GM23248 (cell line): ENCODE measurements at regions not wholly inside any gene's neighbourhood (a gene's known extent, or its start where the extent isn't known, plus 50 kb on each side); places are given as distances from the start of the nearest gene placed in this dataset.
"Not testable (repeated sequence)": the region's sequence is repeated elsewhere in the genome, so short reads cannot be mapped to it uniquely, and the experiment has no call there.

Source experiments
- DNase-seq: peaks from one replicate; pipeline ENCODE4 v3.0.0-alpha.2; 2015
- H2AFZ ChIP-seq: fragments of 200-600 bp; sonication (generic); 2 replicates; pipeline ENCODE4 v1.6.1; 2016; ENCODE audit warnings: antibody characterized with exemption
- H3F3A ChIP-seq: fragments of 200-600 bp; sonication (generic); 2 replicates; pipeline ENCODE4 v1.6.1; 2016; ENCODE audit warnings: mild to moderate bottlenecking, antibody characterized with exemption, mixed run types; ENCODE audit not compliant: insufficient read depth
- H3K27ac ChIP-seq: fragments of 200-600 bp; sonication (generic); 2 replicates; pipeline ENCODE4 v1.5.1; 2016; ENCODE audit warnings: mild to moderate bottlenecking
- H3K27me3 ChIP-seq: fragments of 200-600 bp; sonication (generic); replicated peaks from 2 replicates; pipeline ENCODE4 v1.6.1; 2016; ENCODE audit warnings: mild to moderate bottlenecking; ENCODE audit not compliant: insufficient read depth
- H3K36me3 ChIP-seq: fragments of 200-600 bp; sonication (generic); 2 replicates; pipeline ENCODE4 v1.6.1; 2016; ENCODE audit warnings: low read depth, mild to moderate bottlenecking
- H3K4me1 ChIP-seq: fragments of 200-600 bp; sonication (generic); 2 replicates; pipeline ENCODE4 v1.6.1; 2016; ENCODE audit warnings: mild to moderate bottlenecking; ENCODE audit not compliant: insufficient read depth
- H3K4me2 ChIP-seq: fragments of 200-600 bp; sonication (generic); one replicate; pipeline ENCODE4 v1.6.1; 2016; ENCODE audit warnings: mild to moderate bottlenecking; ENCODE audit not compliant: unreplicated experiment
- H3K4me3 ChIP-seq: fragments of 200-600 bp; sonication (generic); 2 replicates; pipeline ENCODE4 v1.5.1; 2016; ENCODE audit warnings: mild to moderate bottlenecking
- H3K79me2 ChIP-seq: fragments of 200-600 bp; sonication (generic); 2 replicates; pipeline ENCODE4 v1.6.1; 2016; ENCODE audit warnings: mild to moderate bottlenecking; ENCODE audit not compliant: insufficient read depth
- H3K9ac ChIP-seq: fragments of 200-600 bp; sonication (generic); 2 replicates; pipeline ENCODE4 v1.6.1; 2016; ENCODE audit warnings: mild to moderate bottlenecking
- H3K9me2 ChIP-seq: fragments of 200-600 bp; sonication (generic); 2 replicates; pipeline ENCODE4 v1.6.1; 2016; ENCODE audit warnings: mixed run types, mild to moderate bottlenecking, moderate library complexity; ENCODE audit not compliant: insufficient read depth
- H3K9me3 ChIP-seq: fragments of 200-600 bp; sonication (generic); one replicate; pipeline ENCODE4 v1.6.1; 2017; ENCODE audit warnings: low read depth
- H4K20me1 ChIP-seq: fragments of 200-600 bp; sonication (generic); 2 replicates; pipeline ENCODE4 v1.6.0; 2016; ENCODE audit not compliant: insufficient read depth
- WGBS, 2 experiments: methylation state at CpG; one replicate each; pipeline ENCODE4 v1.1.6; 2015 to 2017; ENCODE audit warnings: low lambda C conversion rate in 2 of 2, low coverage in 1 of 2; ENCODE audit errors: missing lambda C conversion rate in 2 of 2; 5-methylcytosine and 5-hydroxymethylcytosine counted together
- in situ Hi-C: fragments of 300-500 bp; cut with MboI; formaldehyde crosslinking; loops from 2 replicates; pipeline ENCODE4 v1.15.0; 2020

DNA sequence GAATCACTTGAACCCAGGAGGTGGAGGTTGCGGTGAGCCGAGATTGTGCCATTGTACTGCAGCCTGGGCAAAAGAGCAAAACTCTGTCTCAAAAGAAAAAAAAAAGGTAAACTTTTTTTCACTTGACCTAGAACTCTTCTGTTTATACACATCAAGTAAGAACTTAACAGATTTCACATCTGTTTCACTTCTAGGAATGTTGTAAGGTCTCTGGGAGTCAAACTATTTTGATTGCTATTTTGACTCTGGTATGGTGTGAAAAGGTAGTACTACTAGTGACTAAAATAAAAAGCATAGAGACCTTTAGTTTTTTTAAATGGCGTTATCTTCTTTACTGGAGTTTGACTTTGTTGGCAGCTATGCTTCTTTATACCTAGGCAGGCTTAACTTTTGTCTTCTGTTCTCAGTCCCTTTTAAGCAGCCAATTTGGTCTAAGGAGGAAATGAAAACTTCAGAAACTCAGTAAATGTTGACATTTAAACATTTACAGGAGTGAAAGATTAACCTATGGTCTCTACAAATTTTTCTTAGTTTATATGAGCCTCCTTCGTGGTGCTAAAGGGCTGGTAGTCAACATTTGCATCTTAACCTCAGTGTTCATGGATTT is 84.7 kb downstream of the METTL2B start:
- in situ Hi-C loops, H3F3A ChIP-seq, DNase-seq, H3K9me3 ChIP-seq, H3K4me3 ChIP-seq, H3K9ac ChIP-seq, H3K9me2 ChIP-seq, H3K36me3 ChIP-seq, H3K4me1 ChIP-seq, H2AFZ ChIP-seq, H3K27ac ChIP-seq, H3K4me2 ChIP-seq, H3K27me3 ChIP-seq: not testable (repeated sequence)
- H3K79me2 ChIP-seq, result peaks cover 100% of the 10 kb centered on the region
- WGBS, 2 experiments, result 96 to 97% methylated on average over 3 of the region's 4 CpGs
- peaks cover 13% of the 10 kb centered on the region for H4K20me1 ChIP-seq

- H2AFZ ChIP-seq, H3K9ac ChIP-seq, H3K27me3 ChIP-seq, DNase-seq, H3K9me3 ChIP-seq, H3K4me1 ChIP-seq, H4K20me1 ChIP-seq, H3K4me2 ChIP-seq, H3K4me3 ChIP-seq, in situ Hi-C loops, H3F3A ChIP-seq, H3K27ac ChIP-seq, H3K9me2 ChIP-seq, H3K36me3 ChIP-seq: not testable (repeated sequence)
- 97 to 99% methylated on average over 4 to 5 of the region's 5 CpGs for WGBS, 2 experiments
- peaks cover 99% of the 10 kb centered on the region for H3K79me2 ChIP-seq
These were observed 86.2 kb downstream of the METTL2B start for GRCh38 chr7:128562795-128563194.

GRCh38 chr7:128564123-128564700 is 87.7 kb downstream of the METTL2B start:
- not testable (repeated sequence) for H3K9ac ChIP-seq, H3K4me3 ChIP-seq
- 93 to 100% methylated on average over 2 of the region's 2 CpGs for WGBS, 2 experiments

DNA sequence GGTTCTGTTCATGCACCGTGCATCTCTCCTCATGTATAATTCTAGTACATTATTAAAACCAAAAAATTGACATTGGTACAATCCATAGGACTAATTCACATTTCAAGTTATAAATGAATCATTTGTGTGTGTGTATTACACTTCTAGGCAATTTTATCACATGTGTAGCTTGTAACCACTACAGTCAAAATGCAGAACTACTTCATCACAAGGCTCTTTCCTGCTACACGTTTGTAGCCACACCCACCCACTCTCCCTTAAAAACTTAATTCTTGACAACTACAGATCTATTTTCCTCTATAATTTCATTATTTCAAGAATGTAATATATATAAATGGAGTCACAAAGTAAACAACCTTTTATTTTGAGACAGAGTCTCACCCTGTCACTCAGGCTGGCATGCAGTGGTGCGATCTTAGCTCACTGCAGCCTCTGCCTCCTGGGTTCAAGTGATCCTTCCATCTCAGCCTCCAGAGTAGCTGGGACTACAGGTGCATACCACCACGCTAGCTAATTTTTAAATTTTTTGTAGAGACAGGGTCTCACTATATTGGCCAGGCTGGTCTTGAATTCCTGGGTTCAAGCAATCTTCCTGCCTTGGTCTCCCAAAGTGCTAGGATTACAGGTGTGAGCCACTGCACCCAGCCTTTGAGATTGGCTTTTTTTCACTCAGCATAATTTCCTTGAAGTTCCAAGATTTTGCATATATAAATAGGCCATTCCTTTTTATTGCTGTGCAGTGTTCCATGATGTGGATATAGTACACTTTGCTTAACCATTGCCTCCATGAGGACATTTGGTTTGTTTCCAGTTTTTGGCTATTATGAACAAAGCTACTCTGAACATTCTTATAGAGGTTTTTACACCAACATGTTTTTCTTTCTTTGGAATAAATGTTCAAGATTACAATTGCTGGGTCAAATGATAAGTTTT is 88.7 kb downstream of the METTL2B start:
- H3K36me3 ChIP-seq, H3F3A ChIP-seq, H3K9ac ChIP-seq, DNase-seq, H3K9me2 ChIP-seq, H3K4me1 ChIP-seq, H3K27ac ChIP-seq, H2AFZ ChIP-seq, H3K4me2 ChIP-seq, in situ Hi-C loops, H3K27me3 ChIP-seq, H4K20me1 ChIP-seq, H3K9me3 ChIP-seq, H3K4me3 ChIP-seq: not testable (repeated sequence)
- WGBS, 2 experiments, result 64 to 68% methylated on average over 4 of the region's 4 CpGs
- peaks cover 99% of the 10 kb centered on the region for H3K79me2 ChIP-seq

More at GRCh38 chr7:128564123-128564700, 87.7 kb downstream of the METTL2B start:
- H3K27ac ChIP-seq, H2AFZ ChIP-seq, H3K4me2 ChIP-seq, H3F3A ChIP-seq, DNase-seq, H3K9me2 ChIP-seq, in situ Hi-C loops, H3K27me3 ChIP-seq, H3K4me1 ChIP-seq, H3K9me3 ChIP-seq, H3K36me3 ChIP-seq: not testable (repeated sequence)
- Histone ChIP-seq H3K79me2 (peaks cover 99% of the 10 kb centered on the region), H4K20me1 (peaks cover 13% of the 10 kb centered on the region)

GRCh38 chr7:128575277-128575676 is 96.8 kb upstream of the GARIN1A start:
- H4K20me1 ChIP-seq, H3K36me3 ChIP-seq, DNase-seq, in situ Hi-C loops, H3K9me3 ChIP-seq, H3K4me3 ChIP-seq, H3K4me2 ChIP-seq, H3K9me2 ChIP-seq, H3K27ac ChIP-seq, H2AFZ ChIP-seq, H3K4me1 ChIP-seq, H3K27me3 ChIP-seq, H3K9ac ChIP-seq, H3F3A ChIP-seq: not testable (repeated sequence)
- WGBS, 2 experiments, result 95 to 98% methylated on average over 3 of the region's 3 CpGs
- peaks cover 73% of the 10 kb centered on the region for H3K79me2 ChIP-seq

GRCh38 chr7:128576953-128577352 is 95.1 kb upstream of the GARIN1A start:
- Histone ChIP-seq H3F3A (peaks cover 19% of the 10 kb centered on the region), H3K79me2 (peaks cover 61% of the 10 kb centered on the region), H3K4me1 (peaks cover 14% of the 10 kb centered on the region)
- 93% methylated on average over 20 of the region's 27 CpGs; no CpG with 5 or more reads in 1 of the 2 experiments for WGBS, 2 experiments
- H3K9me3 ChIP-seq, DNase-seq, H3K27me3 ChIP-seq, H3K9ac ChIP-seq, H4K20me1 ChIP-seq, H3K27ac ChIP-seq, H3K9me2 ChIP-seq, in situ Hi-C loops, H3K4me2 ChIP-seq, H3K36me3 ChIP-seq, H3K4me3 ChIP-seq, H2AFZ ChIP-seq: not testable (repeated sequence)

DNA sequence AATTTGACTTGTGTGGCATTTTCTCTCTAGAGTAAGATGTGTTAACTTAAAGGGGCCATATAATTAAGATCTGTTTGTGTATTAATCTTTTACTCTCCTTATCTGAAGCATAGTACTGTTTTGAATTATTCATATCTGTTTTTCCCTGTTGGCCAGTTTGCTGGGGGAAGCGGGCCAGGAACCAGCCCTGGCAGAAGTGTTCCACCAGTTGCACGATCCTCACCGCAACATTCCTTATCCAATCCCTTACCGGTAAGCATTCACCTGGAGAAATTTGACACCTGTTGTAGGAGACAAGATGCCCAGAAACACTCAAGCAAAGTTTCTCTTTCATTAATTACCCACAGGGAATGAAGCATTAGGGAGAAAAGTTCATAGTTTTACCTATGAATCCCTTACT is 92.2 kb upstream of the GARIN1A start:
- H2AFZ ChIP-seq, H3K4me2 ChIP-seq, H3K4me3 ChIP-seq, in situ Hi-C loops, H3K27ac ChIP-seq, H3K9me3 ChIP-seq, H3K27me3 ChIP-seq, H3K36me3 ChIP-seq, H3K9me2 ChIP-seq, H3K9ac ChIP-seq, H4K20me1 ChIP-seq, DNase-seq: not testable (repeated sequence)
- Histone ChIP-seq H3F3A (peaks cover 19% of the 10 kb centered on the region), H3K4me1 (peaks cover 14% of the 10 kb centered on the region), H3K79me2 (peaks cover 49% of the 10 kb centered on the region)
- WGBS, 2 experiments, result 82 to 90% methylated on average over 4 of the region's 4 CpGs
